ENCODE measurements at regions not wholly inside any gene's neighbourhood (a gene's known extent, or its start where the extent isn't known, plus 50 kb on each side); places are given as distances from the start of the nearest gene placed in this dataset.

- no peak overlapping the region for H3K4me3 ChIP-seq (ENCODE audit: low read depth, low read length)
- DNase-seq (ENCODE audit: low read depth) = no peak
- TF ChIP-seq, protein P1, sequence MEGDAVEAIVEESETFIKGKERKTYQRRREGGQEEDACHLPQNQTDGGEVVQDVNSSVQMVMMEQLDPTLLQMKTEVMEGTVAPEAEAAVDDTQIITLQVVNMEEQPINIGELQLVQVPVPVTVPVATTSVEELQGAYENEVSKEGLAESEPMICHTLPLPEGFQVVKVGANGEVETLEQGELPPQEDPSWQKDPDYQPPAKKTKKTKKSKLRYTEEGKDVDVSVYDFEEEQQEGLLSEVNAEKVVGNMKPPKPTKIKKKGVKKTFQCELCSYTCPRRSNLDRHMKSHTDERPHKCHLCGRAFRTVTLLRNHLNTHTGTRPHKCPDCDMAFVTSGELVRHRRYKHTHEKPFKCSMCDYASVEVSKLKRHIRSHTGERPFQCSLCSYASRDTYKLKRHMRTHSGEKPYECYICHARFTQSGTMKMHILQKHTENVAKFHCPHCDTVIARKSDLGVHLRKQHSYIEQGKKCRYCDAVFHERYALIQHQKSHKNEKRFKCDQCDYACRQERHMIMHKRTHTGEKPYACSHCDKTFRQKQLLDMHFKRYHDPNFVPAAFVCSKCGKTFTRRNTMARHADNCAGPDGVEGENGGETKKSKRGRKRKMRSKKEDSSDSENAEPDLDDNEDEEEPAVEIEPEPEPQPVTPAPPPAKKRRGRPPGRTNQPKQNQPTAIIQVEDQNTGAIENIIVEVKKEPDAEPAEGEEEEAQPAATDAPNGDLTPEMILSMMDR (IDR thresholded peaks at IDR 0.05; ENCODE audit: insufficient read depth, low read depth, low read length, missing control alignments) = no peak
Measured at GRCh38 chr2:167411367-167411766, 523.1 kb downstream of the XIRP2 start.

DNA sequence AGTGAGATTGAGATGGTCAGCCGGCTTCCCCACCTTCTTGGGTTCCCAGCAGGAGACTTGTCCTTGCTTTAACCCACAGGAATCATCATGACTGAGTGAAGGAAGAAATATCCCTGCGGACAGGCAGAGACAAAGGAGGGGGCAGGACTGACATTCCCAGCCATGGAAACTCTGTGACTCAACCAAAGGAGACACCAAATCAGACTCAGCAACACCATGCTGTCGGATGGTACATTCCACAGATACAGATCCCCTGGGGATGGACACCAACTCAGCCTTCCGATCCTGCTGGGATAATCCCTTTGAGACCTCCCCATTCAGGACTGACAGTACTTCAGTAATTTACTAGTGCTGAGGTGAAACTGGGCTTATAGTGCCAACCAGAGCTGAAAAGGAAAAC, 518.3 kb downstream of the XIRP2 start:
- no peak overlapping the region for H3K4me3 ChIP-seq (ENCODE audit: low read depth, low read length)
- TF ChIP-seq, protein P1 (IDR thresholded peaks at IDR 0.05; ENCODE audit: insufficient read depth, low read depth, low read length, missing control alignments) = no peak
- DNase-seq (ENCODE audit: low read depth) = no peak

DNA sequence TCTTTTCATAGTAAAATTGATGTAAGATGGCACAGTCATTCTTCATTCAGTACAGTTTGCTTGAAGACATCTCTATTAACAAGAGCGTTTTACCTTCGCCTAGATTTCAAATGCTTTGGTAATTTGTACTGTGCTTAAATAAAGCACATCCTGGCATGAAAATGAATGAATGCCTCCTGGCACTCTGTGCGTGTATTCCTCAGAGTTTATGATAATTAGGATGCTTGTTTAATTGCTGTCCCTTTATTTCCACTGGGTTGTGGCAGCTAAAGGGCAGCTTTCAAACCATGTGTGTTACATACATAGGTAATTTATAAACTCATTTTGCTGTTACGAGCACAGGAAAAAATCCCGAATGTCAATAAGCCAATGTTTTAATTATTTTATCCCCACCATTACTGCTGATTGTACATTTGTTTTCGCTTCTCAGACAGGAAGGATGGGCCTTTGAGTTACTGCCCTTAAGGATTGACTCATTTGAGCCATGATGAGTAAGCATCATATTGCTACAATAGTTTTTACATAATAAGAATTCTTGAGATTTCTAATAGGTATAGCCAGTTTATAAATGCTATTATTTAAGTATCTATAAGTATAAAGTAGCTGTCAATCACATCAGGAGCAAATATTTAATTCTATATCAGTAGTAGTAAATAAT, 516.5 kb downstream of the XIRP2 start:
- DNase-seq (ENCODE audit: low read depth) = no peak
- no peak overlapping the region for H3K4me3 ChIP-seq (ENCODE audit: low read depth, low read length)
- TF ChIP-seq, protein P1 (IDR thresholded peaks at IDR 0.05; ENCODE audit: insufficient read depth, low read depth, low read length, missing control alignments) = no peak

- TF ChIP-seq, protein P1 (IDR thresholded peaks at IDR 0.05; ENCODE audit: insufficient read depth, low read depth, low read length, missing control alignments) = no peak
- DNase-seq (ENCODE audit: low read depth) = no peak
- no peak overlapping the region for H3K4me3 ChIP-seq (ENCODE audit: low read depth, low read length)
Measured at GRCh38 chr2:167401309-167401708, 513.0 kb downstream of the XIRP2 start.

- no peak for DNase-seq (ENCODE audit: low read depth)
- H3K4me3 ChIP-seq (ENCODE audit: low read depth, low read length) = no peak overlapping the region
- TF ChIP-seq, protein P1 (IDR thresholded peaks at IDR 0.05; ENCODE audit: insufficient read depth, low read depth, low read length, missing control alignments) = no peak
Measured at GRCh38 chr2:167400546-167400945, 512.3 kb downstream of the XIRP2 start.

GRCh38 chr2:167398873-167399272, 510.6 kb downstream of the XIRP2 start:
- no peak for DNase-seq (ENCODE audit: low read depth)
- H3K4me3 ChIP-seq (ENCODE audit: low read depth, low read length) = no peak overlapping the region
- TF ChIP-seq, protein P1 (IDR thresholded peaks at IDR 0.05; ENCODE audit: insufficient read depth, low read depth, low read length, missing control alignments) = no peak

DNA sequence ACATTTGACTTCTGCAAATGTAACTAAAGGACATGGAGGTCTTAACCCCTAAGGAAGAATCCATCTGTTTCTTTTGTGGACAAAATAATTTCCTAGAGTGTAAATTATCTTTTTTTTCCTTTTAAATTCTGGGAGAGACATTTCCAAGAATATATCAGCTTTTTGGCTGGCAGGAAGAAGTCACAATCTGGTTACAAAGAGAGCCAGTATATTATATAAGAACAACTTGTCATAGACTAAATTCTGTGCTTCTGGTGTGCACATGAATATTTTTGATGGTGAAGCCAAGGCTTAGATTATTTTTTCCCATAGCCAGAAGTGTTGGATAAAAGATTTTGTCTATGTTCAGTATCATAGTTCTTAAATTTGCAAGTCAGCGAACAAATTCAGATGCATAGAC, 500.6 kb downstream of the XIRP2 start:
- no peak overlapping the region for H3K4me3 ChIP-seq (ENCODE audit: low read depth, low read length)
- TF ChIP-seq, protein P1 (IDR thresholded peaks at IDR 0.05; ENCODE audit: insufficient read depth, low read depth, low read length, missing control alignments) = no peak
- no peak for DNase-seq (ENCODE audit: low read depth)
